Activated CD8-positive, alpha-beta memory T cell treated with anti-CD3 and anti-CD28 coated beads, Interleukin-2, amount 10 ng/mL, durations not matched to agents 7 days and 5 days (primary cell): ENCODE measurements at regions not wholly inside any gene's neighbourhood (a gene's known extent, or its start where the extent isn't known, plus 50 kb on each side); places are given as distances from the start of the nearest gene placed in this dataset.

Experiments used
- ATAC-seq: fragments of 150-1000 bp; cut with Tn5 transposase; one replicate; pipeline ENCODE4 v1.10.0; 2021; ENCODE audit warnings: moderate library complexity
- CTCF ChIA-PET: fragments of 350-600 bp; sonication (Branson Sonifier 250); formaldehyde crosslinking; loops from one replicate; lab custom pipeline; 2021; ENCODE audit warnings: antibody characterized with exemption; lab: Charles Lee
- DNase-seq: peaks from one replicate; pipeline ENCODE4 v3.0.0-alpha.2; 2020
- H3K27ac Mint-ChIP-seq: one replicate; pipeline ENCODE4 v1.8.0; 2021; ENCODE audit warnings: mild to moderate bottlenecking, mixed read lengths
- H3K27me3 Mint-ChIP-seq: one replicate; pipeline ENCODE4 v1.8.0; 2021; ENCODE audit warnings: mixed read lengths
- H3K36me3 Mint-ChIP-seq: one replicate; pipeline ENCODE4 v1.8.0; 2021; ENCODE audit warnings: mild to moderate bottlenecking, mixed read lengths
- H3K4me1 Mint-ChIP-seq: one replicate; pipeline ENCODE4 v1.8.0; 2021; ENCODE audit warnings: mixed read lengths
- H3K4me3 Mint-ChIP-seq: one replicate; pipeline ENCODE4 v1.8.0; 2021; ENCODE audit warnings: mild to moderate bottlenecking, moderate library complexity, mixed read lengths
- H3K9me3 Mint-ChIP-seq: one replicate; pipeline ENCODE4 v1.8.0; 2022; ENCODE audit warnings: low read depth, mixed read lengths

DNA sequence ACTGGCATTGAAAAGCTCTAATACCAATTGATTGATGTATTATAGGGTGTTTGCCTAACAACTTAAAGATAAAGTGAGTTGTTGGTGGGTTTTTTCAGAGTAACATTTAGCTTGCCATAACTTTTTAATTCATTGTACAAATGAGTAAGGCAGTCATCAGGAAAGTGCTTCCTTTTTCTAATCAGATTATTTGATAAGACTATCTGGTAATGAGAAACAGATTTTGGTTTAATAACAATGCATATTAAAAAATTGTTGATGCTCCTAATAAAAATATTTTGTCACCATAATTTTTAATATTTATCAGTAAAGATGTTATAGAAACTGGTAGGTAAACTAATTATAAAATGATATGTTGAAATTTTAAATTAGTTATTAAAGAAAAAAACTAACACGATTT lies 51.3 kb downstream of the BLTP1 start:
- no peaks in the 10 kb centered on the region for H3K4me1 Mint-ChIP-seq
- H3K4me3 Mint-ChIP-seq, result no peak overlapping the region
- no peak overlapping the region for H3K27ac Mint-ChIP-seq
- no peak for DNase-seq
- no peaks in the 10 kb centered on the region for H3K27me3 Mint-ChIP-seq
- ATAC-seq, result no peak
- no peaks in the 10 kb centered on the region for H3K9me3 Mint-ChIP-seq
- CTCF ChIA-PET, result interaction anchor here (0.7 kb wide), 1 partner anchor 302 kb away, joined by 4 read pairs; no protein-coding TSS in a partner anchor
- H3K36me3 Mint-ChIP-seq, result peaks cover 33% of the 10 kb centered on the region

DNA sequence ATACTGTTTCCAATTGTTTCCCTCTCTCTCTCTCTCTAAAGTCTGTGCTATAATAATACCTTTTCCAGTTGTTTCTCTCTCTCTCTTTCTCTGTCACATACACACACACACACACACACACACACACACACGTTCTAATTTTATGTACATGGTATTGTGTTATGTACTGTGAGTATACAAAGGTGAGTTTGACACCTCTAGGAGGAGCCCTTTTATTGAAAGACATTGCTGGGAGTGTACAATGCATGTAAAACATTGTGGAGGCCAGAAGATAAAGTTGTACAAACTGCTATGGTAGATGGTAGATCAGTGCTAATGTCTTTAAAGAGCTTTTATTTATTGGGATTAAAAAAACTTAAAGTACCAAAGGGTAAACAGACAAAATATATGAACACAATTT lies 53.6 kb downstream of the BLTP1 start:
- Mint-ChIP-seq H3K4me1 (no peaks in the 10 kb centered on the region), H3K9me3 (no peaks in the 10 kb centered on the region), H3K36me3 (peaks cover 34% of the 10 kb centered on the region), H3K27me3 (no peaks in the 10 kb centered on the region), H3K27ac (no peak overlapping the region), H3K4me3 (no peak overlapping the region)
- CTCF ChIA-PET, result no interaction called here
- ATAC-seq (no peak), DNase-seq (no peak)

DNA sequence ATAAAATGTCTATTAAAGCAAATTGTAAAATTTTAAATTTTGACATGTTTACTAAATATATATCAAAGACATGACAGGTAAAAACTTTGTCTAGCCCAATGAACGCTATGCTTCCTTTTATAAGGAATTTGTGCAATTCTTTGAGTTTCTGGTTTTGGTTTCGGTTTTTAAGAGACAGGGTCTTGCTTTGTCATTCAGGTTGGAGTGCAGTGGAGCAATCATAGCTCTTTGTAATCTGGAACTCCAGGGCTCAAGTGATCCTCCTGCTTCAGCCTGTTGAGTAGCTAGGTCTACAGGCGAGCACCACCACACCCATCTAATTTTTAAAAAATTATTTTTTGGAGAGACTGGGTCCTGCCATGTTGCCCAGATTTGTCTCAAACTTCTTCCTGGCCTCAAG lies 60.7 kb downstream of the BLTP1 start:
- peaks cover 47% of the 10 kb centered on the region for H3K36me3 Mint-ChIP-seq

DNA sequence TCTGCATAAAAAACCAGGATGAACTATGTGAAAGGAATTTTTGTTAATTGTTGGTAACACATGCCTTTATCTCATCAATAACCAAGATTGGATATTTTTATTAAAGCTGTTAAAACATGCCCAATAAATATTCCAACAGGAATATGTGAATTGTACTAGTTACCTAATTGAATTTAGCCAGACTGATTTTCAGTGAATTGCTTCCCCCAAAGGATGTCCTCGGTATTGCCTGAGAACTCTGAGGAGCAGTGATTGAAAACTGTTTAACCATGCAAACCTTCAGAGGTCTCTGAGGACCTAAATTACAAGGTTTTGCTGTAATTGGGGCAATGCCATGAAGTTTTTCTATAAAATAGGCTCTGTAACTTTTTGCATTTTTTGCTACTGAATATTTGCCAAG lies 66.6 kb downstream of the BLTP1 start:
- CTCF ChIA-PET, result interaction anchor here (1.1 to 1.8 kb wide), 2 partner anchors 18 to 235 kb away, joined by 3 to 4 read pairs; no protein-coding TSS in a partner anchor
- no peaks in the 10 kb centered on the region for H3K9me3 Mint-ChIP-seq
- H3K27me3 Mint-ChIP-seq, result no peaks in the 10 kb centered on the region
- no peak overlapping the region for H3K27ac Mint-ChIP-seq
- no peaks in the 10 kb centered on the region for H3K4me1 Mint-ChIP-seq
- DNase-seq (no peak), ATAC-seq (no peak)
- peaks cover 37% of the 10 kb centered on the region for H3K36me3 Mint-ChIP-seq
- no peak overlapping the region for H3K4me3 Mint-ChIP-seq

More for the DNA sequence above, 60.7 kb downstream of the BLTP1 start:
- Mint-ChIP-seq H3K4me1 (peaks cover 2% of the 10 kb centered on the region), H3K27me3 (no peaks in the 10 kb centered on the region), H3K27ac (no peak overlapping the region), H3K9me3 (no peaks in the 10 kb centered on the region), H3K4me3 (no peak overlapping the region)
- DNase-seq (no peak), ATAC-seq (no peak)
- CTCF ChIA-PET, result interaction anchor here (0.9 kb wide), 1 partner anchor 10 kb away, joined by 3 read pairs; no protein-coding TSS in a partner anchor

DNA sequence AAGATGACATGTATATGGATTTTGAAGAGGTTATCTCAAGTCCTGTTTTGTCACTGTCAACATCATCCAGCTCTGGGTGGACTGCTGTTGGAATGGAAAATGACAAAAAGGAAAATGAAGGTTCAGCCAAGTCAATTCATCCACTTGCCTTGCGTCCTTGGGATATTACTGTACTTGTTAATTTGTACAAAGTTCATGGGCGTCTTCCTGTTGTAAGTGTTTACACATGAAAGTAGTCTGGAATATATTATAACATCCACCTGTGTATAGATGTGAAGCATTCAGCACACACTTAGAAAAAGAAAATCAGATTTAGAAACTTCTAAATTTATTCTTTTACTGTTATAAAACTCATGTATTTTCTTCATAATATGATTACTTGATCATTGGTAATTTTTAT lies 67.2 kb downstream of the BLTP1 start:
- CTCF ChIA-PET, result interaction anchor here (1.0 to 1.8 kb wide), 3 partner anchors 18 to 359 kb away, joined by 3 to 4 read pairs (median 3); no protein-coding TSS in a partner anchor
- DNase-seq, result no peak
- Mint-ChIP-seq H3K4me1 (no peaks in the 10 kb centered on the region), H3K9me3 (no peaks in the 10 kb centered on the region), H3K27me3 (no peaks in the 10 kb centered on the region), H3K27ac (no peak overlapping the region), H3K36me3 (peaks cover 37% of the 10 kb centered on the region), H3K4me3 (no peak overlapping the region)
- ATAC-seq, result no peak

DNA sequence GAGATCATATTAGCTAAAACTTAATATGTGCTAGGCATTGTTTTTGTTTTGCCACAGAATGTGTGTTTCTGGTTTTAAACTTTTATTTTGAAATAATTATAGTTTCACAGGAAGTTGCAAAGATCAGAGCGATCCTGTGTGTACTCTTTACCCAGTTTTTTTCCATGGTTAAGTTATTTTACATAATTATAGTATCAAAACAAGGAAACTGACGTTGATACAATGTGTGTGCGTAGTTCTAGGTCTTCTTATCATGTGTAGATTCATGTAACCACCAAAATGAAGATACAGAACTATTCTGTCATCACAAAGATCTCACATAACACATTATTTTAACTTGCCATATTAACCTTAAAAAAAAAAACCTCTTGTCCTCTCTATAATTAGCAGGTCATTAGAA lies 69.2 kb downstream of the BLTP1 start:
- no peaks in the 10 kb centered on the region for H3K4me1 Mint-ChIP-seq
- CTCF ChIA-PET, result no interaction called here
- no peak for ATAC-seq
- DNase-seq, result no peak
- no peaks in the 10 kb centered on the region for H3K27me3 Mint-ChIP-seq
- H3K27ac Mint-ChIP-seq, result no peak overlapping the region
- H3K36me3 Mint-ChIP-seq, result peaks cover 28% of the 10 kb centered on the region
- no peak overlapping the region for H3K4me3 Mint-ChIP-seq
- H3K9me3 Mint-ChIP-seq, result no peaks in the 10 kb centered on the region

DNA sequence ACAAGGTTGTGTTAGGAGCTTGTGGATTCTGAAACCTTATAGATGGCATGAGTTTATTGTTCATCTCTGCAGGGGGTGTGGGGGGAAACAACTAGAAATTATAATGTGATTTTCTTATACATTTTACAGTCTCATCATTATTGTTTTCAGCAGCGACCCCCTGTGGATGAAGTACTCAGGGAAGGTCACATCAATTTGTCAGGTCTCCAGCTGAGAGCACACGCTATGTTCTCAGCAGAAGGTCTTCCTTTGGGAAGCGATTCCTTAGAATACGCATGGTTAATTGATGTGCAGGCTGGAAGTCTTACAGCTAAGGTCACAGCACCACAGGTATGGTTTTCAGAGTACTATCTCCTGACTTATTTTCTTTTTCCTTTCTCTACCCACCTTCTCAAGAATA lies 72.2 kb downstream of the BLTP1 start:
- no peak for ATAC-seq
- H3K4me1 Mint-ChIP-seq, result no peaks in the 10 kb centered on the region
- H3K9me3 Mint-ChIP-seq, result no peaks in the 10 kb centered on the region
- H3K27ac Mint-ChIP-seq, result no peak overlapping the region
- H3K36me3 Mint-ChIP-seq, result peaks cover 22% of the 10 kb centered on the region
- no peak overlapping the region for H3K4me3 Mint-ChIP-seq
- no peaks in the 10 kb centered on the region for H3K27me3 Mint-ChIP-seq
- DNase-seq, result no peak
- CTCF ChIA-PET, result interaction anchor here (0.9 to 1.1 kb wide), 2 partner anchors 273 to 324 kb away, joined by 3 to 4 read pairs; no protein-coding TSS in a partner anchor

DNA sequence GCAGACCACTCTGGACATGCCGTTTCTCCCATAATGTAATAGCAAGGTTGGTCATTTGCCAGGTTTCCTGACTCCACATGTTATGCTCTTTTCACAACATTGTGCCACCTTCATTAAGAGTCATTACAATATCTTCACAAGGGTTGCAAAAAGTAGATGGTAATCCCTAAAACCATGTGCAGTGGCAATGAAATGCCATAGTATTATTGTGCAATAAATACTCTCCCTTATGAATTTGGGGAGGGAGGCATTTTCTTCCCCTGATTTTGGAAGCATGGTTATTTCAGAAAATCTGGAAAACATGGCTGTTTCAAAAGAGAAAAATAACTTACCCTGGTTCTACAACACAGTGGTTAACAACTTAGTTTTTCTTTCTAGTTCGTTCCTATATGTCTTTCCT lies 75.1 kb downstream of the BLTP1 start:
- peaks cover 2% of the 10 kb centered on the region for H3K4me1 Mint-ChIP-seq
- ATAC-seq, result no peak
- peaks cover 24% of the 10 kb centered on the region for H3K36me3 Mint-ChIP-seq
- no peaks in the 10 kb centered on the region for H3K9me3 Mint-ChIP-seq
- no peak overlapping the region for H3K4me3 Mint-ChIP-seq
- CTCF ChIA-PET, result no interaction called here
- H3K27me3 Mint-ChIP-seq, result no peaks in the 10 kb centered on the region
- H3K27ac Mint-ChIP-seq, result no peak overlapping the region
- DNase-seq, result no peak

DNA sequence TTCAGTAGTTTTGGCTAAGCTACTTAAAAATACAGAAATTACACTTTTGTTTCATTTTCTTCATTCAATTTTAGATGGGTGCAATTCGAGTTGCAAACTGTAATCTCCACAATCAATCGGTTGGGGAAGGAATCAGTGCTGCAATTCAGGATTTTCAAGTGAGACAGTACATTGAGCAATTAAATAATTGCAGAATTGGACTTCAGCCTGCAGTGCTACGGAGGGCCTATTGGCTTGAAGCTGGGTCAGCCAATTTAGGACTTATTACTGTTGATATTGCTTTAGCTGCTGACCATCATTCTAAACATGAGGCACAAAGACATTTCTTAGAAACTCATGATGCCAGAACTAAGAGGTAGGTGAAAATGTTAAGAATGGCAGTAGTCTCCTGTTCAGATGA lies 77.7 kb downstream of the BLTP1 start:
- Mint-ChIP-seq H3K9me3 (no peaks in the 10 kb centered on the region), H3K4me3 (no peak overlapping the region), H3K27ac (no peak overlapping the region), H3K27me3 (no peaks in the 10 kb centered on the region), H3K4me1 (peaks cover 5% of the 10 kb centered on the region), H3K36me3 (peaks cover 24% of the 10 kb centered on the region)
- ATAC-seq (no peak), DNase-seq (no peak)
- CTCF ChIA-PET, result interaction anchor here (1.2 kb wide), 1 partner anchor 348 kb away, joined by 4 read pairs; no protein-coding TSS in a partner anchor

DNA sequence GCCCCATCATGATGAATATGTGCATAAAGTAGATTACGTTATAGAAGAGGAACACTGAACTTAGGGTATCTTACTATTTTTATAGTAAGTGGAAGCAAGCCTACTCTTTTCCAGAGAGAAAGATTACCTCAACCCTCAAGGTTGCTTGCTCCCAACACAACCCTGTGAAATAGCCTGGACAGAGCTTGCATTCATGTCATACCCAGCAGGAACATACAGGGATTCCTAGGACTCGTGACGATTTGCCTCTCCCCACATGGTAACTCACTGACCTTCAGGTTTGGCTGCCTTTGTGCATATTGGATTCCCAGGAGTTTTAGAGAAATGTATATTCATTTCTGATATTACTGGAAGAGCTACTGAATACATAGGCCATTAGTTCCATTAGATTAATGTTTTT lies 80.5 kb downstream of the BLTP1 start:
- H3K36me3 Mint-ChIP-seq, result peaks cover 33% of the 10 kb centered on the region
- ATAC-seq (no peak), DNase-seq (no peak)
- H3K27me3 Mint-ChIP-seq, result no peaks in the 10 kb centered on the region
- no peak overlapping the region for H3K4me3 Mint-ChIP-seq
- H3K4me1 Mint-ChIP-seq, result peaks cover 7% of the 10 kb centered on the region
- H3K9me3 Mint-ChIP-seq, result no peaks in the 10 kb centered on the region
- H3K27ac Mint-ChIP-seq, result no peak overlapping the region
- CTCF ChIA-PET, result interaction anchor here (1.2 kb wide), 1 partner anchor 12 kb away, joined by 3 read pairs; no protein-coding TSS in a partner anchor

DNA sequence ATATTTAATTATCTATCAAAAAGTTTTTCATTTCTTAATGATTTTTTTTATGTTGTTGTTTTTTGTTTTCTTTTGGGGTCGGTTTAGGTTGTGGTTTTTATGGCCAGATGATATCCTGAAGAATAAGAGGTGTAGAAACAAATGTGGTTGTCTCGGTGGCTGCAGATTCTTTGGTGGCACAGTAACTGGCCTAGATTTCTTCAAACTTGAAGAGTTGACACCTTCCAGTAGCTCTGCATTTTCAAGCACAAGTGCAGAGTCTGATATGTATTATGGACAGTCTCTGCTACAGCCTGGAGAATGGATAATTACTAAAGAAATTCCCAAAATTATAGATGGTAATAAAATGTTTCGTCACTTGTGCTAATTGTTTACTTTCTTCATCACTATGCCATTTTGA lies 82.6 kb downstream of the BLTP1 start:
- no peaks in the 10 kb centered on the region for H3K9me3 Mint-ChIP-seq
- H3K27ac Mint-ChIP-seq, result no peak overlapping the region
- CTCF ChIA-PET, result no interaction called here
- no peak overlapping the region for H3K4me3 Mint-ChIP-seq
- no peaks in the 10 kb centered on the region for H3K27me3 Mint-ChIP-seq
- H3K36me3 Mint-ChIP-seq, result peaks cover 41% of the 10 kb centered on the region
- peaks cover 7% of the 10 kb centered on the region for H3K4me1 Mint-ChIP-seq
- ATAC-seq (no peak), DNase-seq (no peak)

DNA sequence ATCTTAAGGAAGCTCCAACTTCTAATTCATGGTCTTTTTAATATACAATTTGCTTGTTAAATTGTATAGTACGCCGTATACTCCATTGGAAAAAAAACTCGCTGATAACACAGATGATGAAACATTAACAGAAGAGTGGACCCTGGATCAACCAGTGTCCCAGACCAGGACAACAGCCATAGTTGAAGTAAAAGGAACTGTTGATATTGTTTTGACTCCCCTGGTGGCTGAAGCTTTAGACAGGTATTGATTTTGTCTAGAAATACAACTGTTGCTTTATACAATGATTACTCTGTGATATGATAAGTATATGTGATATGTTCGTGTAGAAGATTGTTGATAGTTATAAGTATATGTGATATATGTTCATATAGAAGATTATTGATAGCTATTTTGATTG lies 91.7 kb downstream of the BLTP1 start:
- H3K27me3 Mint-ChIP-seq, result no peaks in the 10 kb centered on the region
- no peaks in the 10 kb centered on the region for H3K4me1 Mint-ChIP-seq
- CTCF ChIA-PET, result no interaction called here
- H3K4me3 Mint-ChIP-seq, result no peak overlapping the region
- H3K36me3 Mint-ChIP-seq, result peaks cover 37% of the 10 kb centered on the region
- H3K9me3 Mint-ChIP-seq, result no peaks in the 10 kb centered on the region
- no peak overlapping the region for H3K27ac Mint-ChIP-seq
- ATAC-seq (no peak), DNase-seq (no peak)

DNA sequence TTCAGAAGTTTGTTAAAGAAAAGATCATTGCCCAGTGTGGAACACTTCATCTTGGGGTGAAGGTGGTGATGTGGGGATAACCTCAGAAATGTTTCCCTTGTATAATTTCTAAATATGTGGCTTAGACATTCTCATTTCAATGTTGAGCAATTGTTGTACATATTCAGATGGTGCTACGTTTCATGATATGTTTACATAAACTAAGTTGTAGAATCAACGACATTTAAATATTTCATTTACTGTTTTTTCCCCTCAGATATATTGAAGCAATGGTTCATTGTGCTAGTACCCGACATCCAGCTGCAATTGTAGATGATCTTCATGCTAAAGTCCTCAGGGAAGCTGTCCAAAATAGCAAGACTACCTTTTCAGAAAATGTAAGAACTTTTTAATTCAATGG lies 92.6 kb downstream of the BLTP1 start:
- CTCF ChIA-PET, result interaction anchor here (1.1 kb wide), 1 partner anchor 13 kb away, joined by 3 read pairs; no protein-coding TSS in a partner anchor
- DNase-seq (no peak), ATAC-seq (no peak)
- Mint-ChIP-seq H3K4me3 (no peak overlapping the region), H3K36me3 (peaks cover 33% of the 10 kb centered on the region), H3K27me3 (no peaks in the 10 kb centered on the region), H3K9me3 (no peaks in the 10 kb centered on the region), H3K27ac (no peak overlapping the region), H3K4me1 (no peaks in the 10 kb centered on the region)

DNA sequence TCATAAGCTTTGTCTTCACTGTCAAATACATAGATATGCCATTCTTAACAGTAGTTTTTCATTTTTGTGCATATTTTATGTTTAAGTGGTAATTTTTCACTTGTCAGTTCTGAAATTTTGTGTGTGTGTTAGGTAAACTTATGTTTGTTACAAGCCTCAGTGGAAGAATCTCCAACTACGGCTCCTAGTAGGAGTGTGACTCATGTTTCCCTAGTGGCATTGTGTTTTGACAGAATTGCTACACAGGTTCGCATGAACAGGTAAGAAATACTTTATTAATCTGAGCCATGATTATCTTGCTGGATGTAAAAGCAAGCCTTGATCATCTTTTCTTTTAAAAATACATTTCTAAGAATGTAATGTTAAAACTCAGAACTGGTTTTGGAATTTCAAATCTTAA lies 94.4 kb downstream of the BLTP1 start:
- no peaks in the 10 kb centered on the region for H3K9me3 Mint-ChIP-seq

More for the DNA sequence above, 94.4 kb downstream of the BLTP1 start:
- peaks cover 32% of the 10 kb centered on the region for H3K36me3 Mint-ChIP-seq
- H3K4me3 Mint-ChIP-seq, result no peak overlapping the region
- CTCF ChIA-PET, result no interaction called here
- no peak overlapping the region for H3K27ac Mint-ChIP-seq
- no peaks in the 10 kb centered on the region for H3K27me3 Mint-ChIP-seq
- DNase-seq (no peak), ATAC-seq (no peak)
- H3K4me1 Mint-ChIP-seq, result no peaks in the 10 kb centered on the region
